GM21515 (cell line): ENCODE measurements at regions not wholly inside any gene's neighbourhood (a gene's known extent, or its start where the extent isn't known, plus 50 kb on each side); places are given as distances from the start of the nearest gene placed in this dataset.

Experiments used
- ATAC-seq: cut with Tn5 transposase; IDR thresholded peaks from one replicate; pipeline ENCODE4 v1.9.1; 2021; ENCODE audit not compliant: unreplicated experiment

GRCh38 chr13:75061909-75062308 lies 420.1 kb downstream of the TBC1D4 start:
- no peak for ATAC-seq

- no peak for ATAC-seq
Measured at GRCh38 chr13:75055296-75055695, 426.7 kb downstream of the TBC1D4 start.

GRCh38 chr13:75052616-75053015 lies 429.4 kb downstream of the TBC1D4 start:
- no peak for ATAC-seq

- ATAC-seq, result no peak
Measured at GRCh38 chr13:75050419-75051046, 431.4 kb downstream of the TBC1D4 start.

GRCh38 chr13:75049735-75050335 lies 432.1 kb downstream of the TBC1D4 start:
- no peak for ATAC-seq

GRCh38 chr13:75042807-75043206 lies 439.2 kb downstream of the TBC1D4 start:
- ATAC-seq, result no peak

- no peak for ATAC-seq
Measured at GRCh38 chr13:75038393-75039113, 443.4 kb downstream of the TBC1D4 start.

GRCh38 chr13:75025956-75026355 lies 456.0 kb downstream of the TBC1D4 start:
- ATAC-seq, result no peak

- no peak for ATAC-seq
Measured at GRCh38 chr13:75024602-75025001, 457.4 kb downstream of the TBC1D4 start.

- no peak for ATAC-seq
Measured at GRCh38 chr13:75023609-75024008, 458.4 kb downstream of the TBC1D4 start.

- no peak for ATAC-seq
Measured at GRCh38 chr13:75021151-75021550, 460.8 kb downstream of the TBC1D4 start.

- ATAC-seq, result no peak
Measured at GRCh38 chr13:75016225-75016624, 465.7 kb downstream of the TBC1D4 start.

GRCh38 chr13:75013818-75014217 lies 468.2 kb downstream of the TBC1D4 start:
- no peak for ATAC-seq

- ATAC-seq, result no peak
Measured at GRCh38 chr13:75010941-75011340, 471.0 kb downstream of the TBC1D4 start.

GRCh38 chr13:75008926-75009325 lies 473.0 kb downstream of the TBC1D4 start:
- no peak for ATAC-seq

GRCh38 chr13:74990992-74991391 lies 491.0 kb downstream of the TBC1D4 start:
- ATAC-seq, result no peak

- ATAC-seq, result no peak
Measured at GRCh38 chr13:74987124-74987690, 494.8 kb downstream of the TBC1D4 start.

- no peak for ATAC-seq
Measured at GRCh38 chr13:74986609-74987008, 495.4 kb downstream of the TBC1D4 start.

GRCh38 chr13:74979703-74980102 lies 502.3 kb downstream of the TBC1D4 start:
- ATAC-seq, result no peak

GRCh38 chr13:74978591-74978990 lies 503.4 kb downstream of the TBC1D4 start:
- ATAC-seq, result no peak

GRCh38 chr13:74977498-74977897 lies 504.5 kb downstream of the TBC1D4 start:
- ATAC-seq, result no peak

- no peak for ATAC-seq
Measured at GRCh38 chr13:74975111-74975510, 506.9 kb downstream of the TBC1D4 start.
